Spleen (tissue), 7 donors: ENCODE measurements at regions not wholly inside any gene's neighbourhood (a gene's known extent, or its start where the extent isn't known, plus 50 kb on each side); places are given as distances from the start of the nearest gene placed in this dataset.

Source experiments
- POLR2AphosphoS5 ChIP-seq, 3 donors: sonication (generic); formaldehyde crosslinking; IDR thresholded peaks; one replicate each; pipeline ENCODE4 v1.5.1; 2017; ENCODE audit warnings: antibody characterized with exemption in 3 of 3
- TF ChIP-seq, protein P1 (sequence below), 11 experiments: fragments of 200-600 bp in 7 of 11; fragments of 450-650 bp in 4 of 11; sonication (generic) in 4 of 11; IDR thresholded peaks in 8 of 11; conservative IDR thresholded peaks in 3 of 11; 1 replicate in 7 of 11; 2 replicates in 4 of 11; pipeline versions ENCODE4 v1.4.0 to v1.8.0; 2016 to 2021; ENCODE audit warnings: antibody characterized with exemption in 11 of 11, inconsistent platforms in 4 of 11, mild to moderate bottlenecking in 1 of 11
- donor health status: DM: no; HTN: no; CAD: no; lungs with moderate emphysema.
- donor health status: DM: no; HTN: no; CAD: no.
- donor health status: DM: no; HTN: no; CAD: no.

GRCh38 chr2:129656081-129656598, 323.3 kb upstream of the RAB6C start:
- TF ChIP-seq, protein P1, sequence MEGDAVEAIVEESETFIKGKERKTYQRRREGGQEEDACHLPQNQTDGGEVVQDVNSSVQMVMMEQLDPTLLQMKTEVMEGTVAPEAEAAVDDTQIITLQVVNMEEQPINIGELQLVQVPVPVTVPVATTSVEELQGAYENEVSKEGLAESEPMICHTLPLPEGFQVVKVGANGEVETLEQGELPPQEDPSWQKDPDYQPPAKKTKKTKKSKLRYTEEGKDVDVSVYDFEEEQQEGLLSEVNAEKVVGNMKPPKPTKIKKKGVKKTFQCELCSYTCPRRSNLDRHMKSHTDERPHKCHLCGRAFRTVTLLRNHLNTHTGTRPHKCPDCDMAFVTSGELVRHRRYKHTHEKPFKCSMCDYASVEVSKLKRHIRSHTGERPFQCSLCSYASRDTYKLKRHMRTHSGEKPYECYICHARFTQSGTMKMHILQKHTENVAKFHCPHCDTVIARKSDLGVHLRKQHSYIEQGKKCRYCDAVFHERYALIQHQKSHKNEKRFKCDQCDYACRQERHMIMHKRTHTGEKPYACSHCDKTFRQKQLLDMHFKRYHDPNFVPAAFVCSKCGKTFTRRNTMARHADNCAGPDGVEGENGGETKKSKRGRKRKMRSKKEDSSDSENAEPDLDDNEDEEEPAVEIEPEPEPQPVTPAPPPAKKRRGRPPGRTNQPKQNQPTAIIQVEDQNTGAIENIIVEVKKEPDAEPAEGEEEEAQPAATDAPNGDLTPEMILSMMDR (IDR thresholded peaks at IDR 0.05 in 8 of 11, conservative IDR thresholded peaks at IDR 0.05 in 3 of 11) = no peak
- no peak for TF ChIP-seq POLR2AphosphoS5 (IDR thresholded peaks at IDR 0.05)
